ENCODE measurements at regions not wholly inside any gene's neighbourhood (a gene's known extent, or its start where the extent isn't known, plus 50 kb on each side); places are given as distances from the start of the nearest gene placed in this dataset.

GRCh38 chr5:4124221-4124970 is 528.8 kb downstream of the IRX1 start:
- no peak for DNase-seq (ENCODE audit: low read depth)

GRCh38 chr5:4128994-4129393 is 533.4 kb downstream of the IRX1 start:
- DNase-seq (ENCODE audit: low read depth) = no peak

- no peak for DNase-seq (ENCODE audit: low read depth)
Observed at GRCh38 chr5:4129523-4129922, 533.9 kb downstream of the IRX1 start.

- DNase-seq (ENCODE audit: low read depth) = no peak
Observed at GRCh38 chr5:4130819-4131218, 535.2 kb downstream of the IRX1 start.

- DNase-seq (ENCODE audit: low read depth) = no peak
Observed at GRCh38 chr5:4137781-4138180, 542.1 kb downstream of the IRX1 start.

GRCh38 chr5:4142842-4143241 is 547.2 kb downstream of the IRX1 start:
- DNase-seq (ENCODE audit: low read depth) = no peak

GRCh38 chr5:4144411-4145007 is 548.9 kb downstream of the IRX1 start:
- DNase-seq (ENCODE audit: low read depth) = no peak

- no peak for DNase-seq (ENCODE audit: low read depth)
Observed at GRCh38 chr5:4145511-4145910, 549.9 kb downstream of the IRX1 start.

GRCh38 chr5:4148009-4148408 is 552.4 kb downstream of the IRX1 start:
- no peak for DNase-seq (ENCODE audit: low read depth)

- DNase-seq (ENCODE audit: low read depth) = no peak
Observed at GRCh38 chr5:4150067-4150466, 554.4 kb downstream of the IRX1 start.

- DNase-seq (ENCODE audit: low read depth) = no peak
Observed at GRCh38 chr5:4156153-4156552, 560.5 kb downstream of the IRX1 start.

GRCh38 chr5:4156889-4157288 is 561.3 kb downstream of the IRX1 start:
- no peak for DNase-seq (ENCODE audit: low read depth)

GRCh38 chr5:4158750-4159447 is 563.3 kb downstream of the IRX1 start:
- no peak for DNase-seq (ENCODE audit: low read depth)

- DNase-seq (ENCODE audit: low read depth) = no peak
Observed at GRCh38 chr5:4159681-4160080, 564.0 kb downstream of the IRX1 start.

GRCh38 chr5:4164167-4164566 is 568.5 kb downstream of the IRX1 start:
- no peak for DNase-seq (ENCODE audit: low read depth)

- no peak for DNase-seq (ENCODE audit: low read depth)
Observed at GRCh38 chr5:4180703-4181102, 585.1 kb downstream of the IRX1 start.

GRCh38 chr5:4182144-4182543 is 586.5 kb downstream of the IRX1 start:
- DNase-seq (ENCODE audit: low read depth) = no peak

- no peak for DNase-seq (ENCODE audit: low read depth)
Observed at GRCh38 chr5:4185127-4185526, 589.5 kb downstream of the IRX1 start.

- no peak for DNase-seq (ENCODE audit: low read depth)
Observed at GRCh38 chr5:4188704-4189103, 593.1 kb downstream of the IRX1 start.

GRCh38 chr5:4189317-4189716 is 593.7 kb downstream of the IRX1 start:
- no peak for DNase-seq (ENCODE audit: low read depth)

GRCh38 chr5:4191041-4191440 is 595.4 kb downstream of the IRX1 start:
- DNase-seq (ENCODE audit: low read depth) = no peak

- no peak for DNase-seq (ENCODE audit: low read depth)
Observed at GRCh38 chr5:4191703-4192102, 596.1 kb downstream of the IRX1 start.

- no peak for DNase-seq (ENCODE audit: low read depth)
Observed at GRCh38 chr5:4192111-4192510, 596.5 kb downstream of the IRX1 start.
